Aorta (tissue), 5 donors: ENCODE measurements at regions not wholly inside any gene's neighbourhood (a gene's known extent, or its start where the extent isn't known, plus 50 kb on each side); places are given as distances from the start of the nearest gene placed in this dataset.

ENCODE experiments used
- ATAC-seq: fragments of 200-7000 bp; cut with Tn5 transposase; one replicate; pipeline ENCODE4 v1.9.1; 2022; ENCODE audit warnings: moderate library complexity; ENCODE audit not compliant: low FRiP score
- DNase-seq, 2 donors: peaks; one replicate each; pipeline ENCODE4 v3.0.0-alpha.2; 2020
- H3K27ac ChIP-seq, 2 donors: one replicate each; pipeline ENCODE4 v1.5.1; 2013; ENCODE audit warnings: low read length in 2 of 2, mild to moderate bottlenecking in 2 of 2, moderate library complexity in 2 of 2, control low read depth in 1 of 2, inconsistent platforms in 1 of 2, low read depth in 1 of 2
- H3K27me3 ChIP-seq, 2 donors: one replicate each; pipeline ENCODE4 v1.6.1; 2013; ENCODE audit warnings: control low read depth in 1 of 2, low read length in 1 of 2, mild to moderate bottlenecking in 1 of 2, moderate library complexity in 1 of 2; ENCODE audit not compliant: insufficient read depth in 2 of 2, control insufficient read depth in 1 of 2
- H3K36me3 ChIP-seq, 2 donors: one replicate each; pipeline ENCODE4 v1.6.1; 2013; ENCODE audit warnings: control low read depth in 1 of 2, low read length in 1 of 2, mild to moderate bottlenecking in 1 of 2; ENCODE audit not compliant: insufficient read depth in 2 of 2, control insufficient read depth in 1 of 2
- H3K4me1 ChIP-seq, 2 donors: one replicate each; pipeline ENCODE4 v1.6.1; 2013; ENCODE audit warnings: low read length in 2 of 2, control low read depth in 1 of 2, mild to moderate bottlenecking in 1 of 2, moderate library complexity in 1 of 2; ENCODE audit not compliant: insufficient read depth in 2 of 2, control insufficient read depth in 1 of 2
- H3K4me3 ChIP-seq, 2 donors: one replicate each; pipeline ENCODE4 v1.5.1; 2013; ENCODE audit warnings: low read length in 2 of 2, control low read depth in 1 of 2, mild to moderate bottlenecking in 1 of 2
- H3K9me3 ChIP-seq: one replicate; pipeline ENCODE4 v1.6.1; 2013; ENCODE audit warnings: mild to moderate bottlenecking, low read length; ENCODE audit not compliant: control insufficient read depth
- WGBS, 2 donors: extraction: QIAGEN DNeasy Blood & Tissue Kit; methylation state at CpG; one replicate each; pipeline ENCODE4 v1.1.7; 2013; 5-methylcytosine and 5-hydroxymethylcytosine counted together
- intact Hi-C, 2 donors: fragments of 100-400 bp; cut with DNase I; formaldehyde crosslinking; loops; one replicate each; pipeline versions ENCODE4 v1.14.2 to v1.15.0; 2022
- donor health status: healthy with polysubstance abuse.
- donor health status: Bipolar disorder and iron deficiency.
- donor health status: DM: no; HTN: no; CAD: no.
- donor health status: DM: no; HTN: no; CAD: no.
- donor health status: DM: yes; HTN: yes; CAD: no.

DNA sequence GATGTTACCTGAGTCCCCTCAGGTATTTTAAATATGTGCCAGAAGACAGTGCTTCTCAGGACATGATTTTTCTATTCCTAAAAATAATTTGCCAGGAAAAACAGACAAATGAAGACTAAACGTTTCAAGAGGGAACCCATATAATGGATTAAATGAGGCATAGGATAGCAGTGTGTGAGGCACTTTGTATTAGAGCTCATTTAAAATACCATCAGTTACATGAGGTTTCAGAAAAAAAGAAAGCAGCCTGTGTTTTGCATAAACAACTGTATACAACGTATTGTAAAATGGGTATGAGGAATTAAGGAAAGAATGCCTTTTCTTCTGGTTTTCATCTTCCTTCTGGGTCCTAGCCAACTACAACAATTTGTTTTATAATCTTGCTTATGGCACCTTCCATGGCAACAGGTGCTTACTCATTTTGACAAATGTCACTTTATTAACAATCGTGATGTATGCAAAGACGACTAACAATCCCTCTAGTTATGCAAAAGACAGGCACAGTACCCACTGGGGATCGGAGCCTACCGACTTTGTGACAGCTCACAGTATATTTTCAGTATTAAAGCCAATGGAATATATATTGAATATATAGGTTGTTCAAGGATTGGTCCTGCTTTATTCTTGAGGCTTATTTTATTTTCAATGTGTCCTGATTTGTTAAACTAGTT, 231.6 kb upstream of the ZNF717 start:
- intact Hi-C loops: no loop called here
- ATAC-seq (no peak), DNase-seq (no peak)
- 38 to 45% methylated on average over 6 of the region's 6 CpGs for WGBS, 2 donors
- H3K4me3 ChIP-seq: no peak overlapping the region
- H3K4me1 ChIP-seq: no peaks in the 10 kb centered on the region
- no peaks in the 10 kb centered on the region for H3K9me3 ChIP-seq
- H3K36me3 ChIP-seq: no peaks in the 10 kb centered on the region
- no peak overlapping the region for H3K27ac ChIP-seq
- H3K27me3 ChIP-seq: no peaks in the 10 kb centered on the region

DNA sequence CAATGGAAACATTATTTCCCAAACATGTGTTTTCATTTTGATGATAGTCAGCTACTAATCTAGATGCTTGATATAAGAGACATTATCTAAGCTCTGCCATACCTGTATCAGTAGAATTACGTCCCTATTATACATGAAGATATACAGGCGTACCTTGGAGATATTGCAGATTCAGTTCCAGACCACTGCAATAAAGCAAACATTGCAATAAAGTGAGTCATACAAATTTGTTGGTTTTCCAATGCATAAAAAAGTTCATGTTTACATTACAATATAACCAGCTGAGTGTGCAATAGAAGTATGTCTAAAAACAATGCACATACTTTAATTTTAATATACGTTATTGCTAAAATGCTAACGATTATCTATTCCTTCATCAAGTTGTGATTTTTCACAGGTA, 236.0 kb upstream of the ZNF717 start:
- no peaks in the 10 kb centered on the region for H3K9me3 ChIP-seq
- no peak for ATAC-seq
- 74 to 76% methylated on average over 4 of the region's 4 CpGs for WGBS, 2 donors
- H3K27me3 ChIP-seq: no peaks in the 10 kb centered on the region
- no peak overlapping the region for H3K4me3 ChIP-seq
- intact Hi-C loops: loop anchor here in 1 of 2 donors (10.0 kb wide), 1 partner anchor 93 kb away; no protein-coding TSS in a partner anchor
- no peaks in the 10 kb centered on the region for H3K4me1 ChIP-seq
- no peaks in the 10 kb centered on the region for H3K36me3 ChIP-seq
- no peak for DNase-seq
- H3K27ac ChIP-seq: no peak overlapping the region

DNA sequence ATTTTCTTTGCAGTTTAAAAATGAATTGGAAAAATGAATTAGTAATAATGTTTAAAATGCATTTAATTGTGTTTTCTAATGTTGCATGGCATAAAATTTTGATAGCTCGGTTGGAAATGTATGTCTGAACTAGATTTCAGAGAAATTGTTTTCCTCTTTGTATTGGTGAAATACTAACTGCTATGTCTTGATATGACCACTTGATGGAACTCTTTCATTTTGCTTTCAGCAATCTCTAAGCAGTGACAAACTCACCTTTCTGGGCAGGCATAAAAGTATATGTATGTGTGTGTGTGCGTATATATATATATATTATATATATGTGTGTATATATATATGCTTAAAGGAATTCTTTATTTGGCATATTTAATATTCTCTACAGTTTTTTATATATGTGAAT, 239.3 kb upstream of the ZNF717 start:
- Histone ChIP-seq H3K9me3 (no peaks in the 10 kb centered on the region), H3K27me3 (no peaks in the 10 kb centered on the region), H3K4me1 (no peaks in the 10 kb centered on the region), H3K4me3 (no peak overlapping the region), H3K36me3 (no peaks in the 10 kb centered on the region), H3K27ac (no peak overlapping the region)
- intact Hi-C loops: loop anchor here in 1 of 2 donors (10.0 kb wide), 1 partner anchor 90 kb away; no protein-coding TSS in a partner anchor
- no peak for ATAC-seq
- 25 to 65% methylated on average over 2 of the region's 2 CpGs for WGBS, 2 donors
- DNase-seq: no peak

DNA sequence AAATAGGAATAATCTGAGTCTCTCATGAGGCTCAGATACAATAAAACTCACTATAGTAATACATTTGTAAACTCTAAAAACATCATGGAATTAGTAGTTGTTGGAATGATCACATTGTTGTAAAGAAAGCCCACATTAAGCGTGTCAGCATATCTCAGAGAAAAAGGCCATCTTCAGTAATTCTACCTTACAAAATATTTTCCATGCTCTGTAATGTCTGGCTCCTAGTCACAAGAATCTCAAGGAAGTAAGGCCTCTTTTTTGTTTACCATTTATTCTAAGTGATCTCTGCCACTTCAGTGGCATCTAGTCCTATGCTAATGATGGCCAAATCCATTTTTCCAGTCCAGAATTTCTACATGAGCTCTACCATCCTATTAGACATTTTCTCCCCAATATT, 240.2 kb upstream of the ZNF717 start:
- H3K27me3 ChIP-seq: no peaks in the 10 kb centered on the region
- no peak for ATAC-seq
- H3K27ac ChIP-seq: no peak overlapping the region
- no peak overlapping the region for H3K4me3 ChIP-seq
- H3K9me3 ChIP-seq: no peaks in the 10 kb centered on the region
- DNase-seq: no peak
- intact Hi-C loops: loop anchor here in 1 of 2 donors (10.0 kb wide), 1 partner anchor 89 kb away; no protein-coding TSS in a partner anchor
- no peaks in the 10 kb centered on the region for H3K4me1 ChIP-seq
- H3K36me3 ChIP-seq: no peaks in the 10 kb centered on the region
- WGBS, 2 donors: 51 to 89% methylated on average over 1 of the region's 1 CpG

DNA sequence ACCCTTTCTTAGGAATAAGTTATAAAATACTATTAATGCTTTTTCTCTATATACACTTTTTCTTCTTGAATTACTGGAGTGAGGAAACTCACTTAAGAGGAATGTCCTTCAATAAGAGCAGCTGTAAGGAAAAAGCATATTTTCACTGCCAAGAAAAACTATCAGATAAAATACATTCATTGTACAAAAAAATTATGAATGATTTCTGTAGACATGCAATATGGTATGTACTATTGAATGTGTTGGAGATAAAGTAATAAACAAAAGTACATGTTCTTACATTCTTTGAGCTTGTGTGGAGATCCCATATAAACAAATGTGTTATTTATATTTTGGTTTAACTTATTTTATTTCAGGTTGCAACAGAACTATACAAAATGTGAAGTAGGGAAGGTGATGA, 241.0 kb upstream of the ZNF717 start:
- no peak for DNase-seq
- Histone ChIP-seq H3K27ac (no peak overlapping the region), H3K4me3 (no peak overlapping the region), H3K9me3 (no peaks in the 10 kb centered on the region), H3K4me1 (no peaks in the 10 kb centered on the region), H3K36me3 (no peaks in the 10 kb centered on the region), H3K27me3 (no peaks in the 10 kb centered on the region)
- intact Hi-C loops: loop anchor here in 1 of 2 donors (10.0 kb wide), 1 partner anchor 88 kb away; no protein-coding TSS in a partner anchor
- ATAC-seq: no peak

DNA sequence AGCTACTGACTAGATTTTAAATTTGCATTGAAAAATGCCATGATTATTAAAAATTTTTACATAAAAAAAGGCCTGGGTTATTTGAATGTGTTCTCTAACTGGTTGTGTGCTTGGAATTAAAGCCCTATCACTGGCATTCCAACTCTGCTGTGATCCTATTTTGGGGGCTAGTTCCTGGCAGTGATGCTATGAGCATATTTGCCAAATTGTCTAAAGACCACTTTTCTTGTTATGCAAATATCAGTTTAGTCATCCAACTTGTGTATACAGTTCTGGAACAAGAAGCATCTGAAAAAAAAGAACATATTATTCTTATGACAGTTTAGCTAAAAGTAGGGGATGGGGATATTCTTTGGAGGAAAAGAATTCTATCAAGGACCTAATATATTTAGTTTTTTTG, 243.4 kb upstream of the ZNF717 start:
- no peaks in the 10 kb centered on the region for H3K27me3 ChIP-seq
- no peaks in the 10 kb centered on the region for H3K4me1 ChIP-seq
- no peaks in the 10 kb centered on the region for H3K9me3 ChIP-seq
- DNase-seq (no peak), ATAC-seq (no peak)
- H3K36me3 ChIP-seq: no peaks in the 10 kb centered on the region
- intact Hi-C loops: loop anchor here in 1 of 2 donors (10.0 kb wide), 1 partner anchor 86 kb away; no protein-coding TSS in a partner anchor
- no peak overlapping the region for H3K27ac ChIP-seq
- H3K4me3 ChIP-seq: no peak overlapping the region

DNA sequence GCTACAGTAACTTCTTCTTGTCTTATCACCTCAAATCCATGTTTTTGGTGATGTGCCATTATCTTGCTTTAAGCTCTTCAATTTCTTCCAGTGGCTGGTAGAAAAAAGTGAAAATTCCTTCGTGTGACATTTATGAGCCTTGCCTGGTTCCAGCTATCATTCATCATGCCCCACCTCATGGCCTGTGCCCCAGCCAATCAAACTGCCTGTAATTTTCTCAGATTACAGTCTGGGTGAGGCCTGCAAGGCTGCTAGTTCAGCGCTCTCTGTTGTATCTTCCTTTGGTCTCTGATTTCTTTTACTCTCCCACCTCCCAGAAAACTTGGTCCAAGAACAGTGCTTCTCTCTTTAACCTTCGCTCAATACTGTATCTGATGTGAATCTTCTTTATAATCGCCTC, 249.3 kb upstream of the ZNF717 start:
- no peaks in the 10 kb centered on the region for H3K9me3 ChIP-seq
- WGBS, 2 donors: 71 to 72% methylated on average over 4 of the region's 4 CpGs
- H3K4me1 ChIP-seq: no peaks in the 10 kb centered on the region
- no peaks in the 10 kb centered on the region for H3K27me3 ChIP-seq
- intact Hi-C loops: no loop called here
- no peak overlapping the region for H3K27ac ChIP-seq
- ATAC-seq: no peak
- H3K36me3 ChIP-seq: no peaks in the 10 kb centered on the region
- no peak overlapping the region for H3K4me3 ChIP-seq
- no peak for DNase-seq

DNA sequence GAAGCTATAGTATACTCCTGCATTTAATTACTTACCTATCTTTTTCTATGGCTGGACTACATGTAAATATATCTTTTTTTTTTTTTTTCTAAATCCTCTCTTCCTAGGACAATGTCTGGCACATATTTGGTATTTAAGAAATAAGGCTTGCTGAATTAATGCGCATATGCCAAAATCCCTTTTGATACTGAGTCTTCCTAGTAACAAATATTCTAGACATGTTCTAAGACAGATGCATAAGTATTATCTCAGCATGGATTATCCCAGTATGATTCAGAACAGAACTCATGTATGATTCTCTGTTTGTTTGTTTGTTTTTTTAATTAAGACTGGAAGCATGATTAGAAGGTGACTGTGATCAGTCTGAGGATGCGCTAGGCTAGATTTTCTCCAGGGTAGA, 249.8 kb upstream of the ZNF717 start:
- no peak for ATAC-seq
- no peaks in the 10 kb centered on the region for H3K4me1 ChIP-seq
- DNase-seq: no peak
- no peak overlapping the region for H3K4me3 ChIP-seq
- H3K9me3 ChIP-seq: no peaks in the 10 kb centered on the region
- intact Hi-C loops: no loop called here
- H3K36me3 ChIP-seq: no peaks in the 10 kb centered on the region
- H3K27ac ChIP-seq: no peak overlapping the region
- H3K27me3 ChIP-seq: no peaks in the 10 kb centered on the region
- 71 to 99% methylated on average over 2 of the region's 2 CpGs for WGBS, 2 donors

DNA sequence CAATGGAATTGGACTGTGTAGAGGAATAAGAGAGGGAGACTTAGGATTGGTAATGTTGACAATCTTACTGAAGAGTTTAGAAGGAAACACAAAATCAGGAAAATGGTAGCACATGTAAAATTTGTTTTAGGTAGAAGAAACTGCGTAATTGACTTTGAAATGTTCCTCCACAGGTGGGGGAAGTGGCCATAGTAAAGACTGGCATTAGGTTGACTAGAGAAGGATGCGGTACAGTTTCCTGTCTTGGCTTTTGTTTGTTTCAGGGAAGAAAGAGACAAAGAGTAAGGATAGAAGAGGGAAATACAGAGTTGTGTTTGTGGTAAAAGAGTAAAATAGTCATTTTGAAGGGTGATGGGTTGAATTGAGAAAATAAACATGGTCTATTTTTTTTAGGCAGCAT, 253.6 kb upstream of the ZNF717 start:
- 92 to 98% methylated on average over 2 of the region's 2 CpGs for WGBS, 2 donors
- peaks cover 0 to under 1% of the 10 kb centered on the region in 2 donors for H3K4me1 ChIP-seq
- no peak overlapping the region for H3K4me3 ChIP-seq
- intact Hi-C loops: no loop called here
- no peak for ATAC-seq
- DNase-seq: no peak
- H3K36me3 ChIP-seq: no peaks in the 10 kb centered on the region
- no peak overlapping the region for H3K27ac ChIP-seq
- no peaks in the 10 kb centered on the region for H3K27me3 ChIP-seq
- no peaks in the 10 kb centered on the region for H3K9me3 ChIP-seq
